ENCODE measurements at regions not wholly inside any gene's neighbourhood (a gene's known extent, or its start where the extent isn't known, plus 50 kb on each side); places are given as distances from the start of the nearest gene placed in this dataset.

DNA sequence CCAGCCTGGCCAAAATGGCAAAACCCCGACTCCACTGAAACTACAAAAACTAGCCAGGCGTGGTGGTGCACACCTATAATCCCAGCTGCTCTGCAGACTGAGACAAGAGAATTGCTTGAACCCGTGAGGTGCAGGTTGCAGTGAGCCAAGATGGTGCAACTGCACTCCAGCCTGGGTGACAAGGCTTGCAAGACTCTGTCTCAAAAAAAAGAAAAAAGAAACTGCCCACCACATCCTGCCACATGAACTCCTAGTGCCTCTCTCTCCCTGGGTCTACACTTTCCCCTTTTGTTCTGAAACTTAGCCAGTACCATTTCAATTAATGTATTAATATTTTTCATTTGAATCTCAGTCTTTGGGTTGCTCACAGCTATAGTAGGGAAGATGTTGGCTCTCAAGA is 192.2 kb upstream of the MME start:
- H2AFZ ChIP-seq (ENCODE audit: low read depth, low read length): no peak overlapping the region
- H3K9ac ChIP-seq (ENCODE audit: low read length): no peak overlapping the region
- no peak overlapping the region for H3K4me3 ChIP-seq (ENCODE audit: low read length)
- H3F3A ChIP-seq (ENCODE audit: insufficient read depth, low read length, poor library complexity, severe bottlenecking): no peaks in the 10 kb centered on the region
- no peaks in the 10 kb centered on the region for H3K36me3 ChIP-seq (ENCODE audit: insufficient read depth, low read length)
- H4K20me1 ChIP-seq (ENCODE audit: insufficient read depth): no peaks in the 10 kb centered on the region
- H3K4me2 ChIP-seq (ENCODE audit: low read length): no peak overlapping the region
- H3K27me3 ChIP-seq (ENCODE audit: insufficient read depth, low read depth, low read length): no peaks in the 10 kb centered on the region
- no peak overlapping the region for H3K27ac ChIP-seq (ENCODE audit: low read length)
- H3K9me3 ChIP-seq (ENCODE audit: low read length): no peaks in the 10 kb centered on the region
- no peaks in the 10 kb centered on the region for H3K9me2 ChIP-seq (ENCODE audit: insufficient read depth, low read length)
- TF ChIP-seq POLR2AphosphoS5 (IDR thresholded peaks at IDR 0.05) (no peak), EP300 (conservative IDR thresholded peaks at IDR 0.05; ENCODE audit: poor library complexity, severe bottlenecking) (no peak), RAD21 (conservative IDR thresholded peaks at IDR 0.05) (no peak), EZH2 (IDR thresholded peaks at IDR 0.05; ENCODE audit: borderline replicate concordance, insufficient read depth, low read length, poor library complexity, severe bottlenecking) (no peak), SMC3 (conservative IDR thresholded peaks at IDR 0.05; ENCODE audit: poor library complexity) (no peak), MXI1 (conservative IDR thresholded peaks at IDR 0.05; ENCODE audit: poor library complexity, severe bottlenecking) (no peak), TAF1 (IDR thresholded peaks at IDR 0.05; ENCODE audit: low read depth) (no peak)
- TF ChIP-seq, protein P1, sequence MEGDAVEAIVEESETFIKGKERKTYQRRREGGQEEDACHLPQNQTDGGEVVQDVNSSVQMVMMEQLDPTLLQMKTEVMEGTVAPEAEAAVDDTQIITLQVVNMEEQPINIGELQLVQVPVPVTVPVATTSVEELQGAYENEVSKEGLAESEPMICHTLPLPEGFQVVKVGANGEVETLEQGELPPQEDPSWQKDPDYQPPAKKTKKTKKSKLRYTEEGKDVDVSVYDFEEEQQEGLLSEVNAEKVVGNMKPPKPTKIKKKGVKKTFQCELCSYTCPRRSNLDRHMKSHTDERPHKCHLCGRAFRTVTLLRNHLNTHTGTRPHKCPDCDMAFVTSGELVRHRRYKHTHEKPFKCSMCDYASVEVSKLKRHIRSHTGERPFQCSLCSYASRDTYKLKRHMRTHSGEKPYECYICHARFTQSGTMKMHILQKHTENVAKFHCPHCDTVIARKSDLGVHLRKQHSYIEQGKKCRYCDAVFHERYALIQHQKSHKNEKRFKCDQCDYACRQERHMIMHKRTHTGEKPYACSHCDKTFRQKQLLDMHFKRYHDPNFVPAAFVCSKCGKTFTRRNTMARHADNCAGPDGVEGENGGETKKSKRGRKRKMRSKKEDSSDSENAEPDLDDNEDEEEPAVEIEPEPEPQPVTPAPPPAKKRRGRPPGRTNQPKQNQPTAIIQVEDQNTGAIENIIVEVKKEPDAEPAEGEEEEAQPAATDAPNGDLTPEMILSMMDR (IDR thresholded peaks at IDR 0.05; ENCODE audit: poor library complexity, severe bottlenecking): no peak
- TF ChIP-seq, protein P2, sequence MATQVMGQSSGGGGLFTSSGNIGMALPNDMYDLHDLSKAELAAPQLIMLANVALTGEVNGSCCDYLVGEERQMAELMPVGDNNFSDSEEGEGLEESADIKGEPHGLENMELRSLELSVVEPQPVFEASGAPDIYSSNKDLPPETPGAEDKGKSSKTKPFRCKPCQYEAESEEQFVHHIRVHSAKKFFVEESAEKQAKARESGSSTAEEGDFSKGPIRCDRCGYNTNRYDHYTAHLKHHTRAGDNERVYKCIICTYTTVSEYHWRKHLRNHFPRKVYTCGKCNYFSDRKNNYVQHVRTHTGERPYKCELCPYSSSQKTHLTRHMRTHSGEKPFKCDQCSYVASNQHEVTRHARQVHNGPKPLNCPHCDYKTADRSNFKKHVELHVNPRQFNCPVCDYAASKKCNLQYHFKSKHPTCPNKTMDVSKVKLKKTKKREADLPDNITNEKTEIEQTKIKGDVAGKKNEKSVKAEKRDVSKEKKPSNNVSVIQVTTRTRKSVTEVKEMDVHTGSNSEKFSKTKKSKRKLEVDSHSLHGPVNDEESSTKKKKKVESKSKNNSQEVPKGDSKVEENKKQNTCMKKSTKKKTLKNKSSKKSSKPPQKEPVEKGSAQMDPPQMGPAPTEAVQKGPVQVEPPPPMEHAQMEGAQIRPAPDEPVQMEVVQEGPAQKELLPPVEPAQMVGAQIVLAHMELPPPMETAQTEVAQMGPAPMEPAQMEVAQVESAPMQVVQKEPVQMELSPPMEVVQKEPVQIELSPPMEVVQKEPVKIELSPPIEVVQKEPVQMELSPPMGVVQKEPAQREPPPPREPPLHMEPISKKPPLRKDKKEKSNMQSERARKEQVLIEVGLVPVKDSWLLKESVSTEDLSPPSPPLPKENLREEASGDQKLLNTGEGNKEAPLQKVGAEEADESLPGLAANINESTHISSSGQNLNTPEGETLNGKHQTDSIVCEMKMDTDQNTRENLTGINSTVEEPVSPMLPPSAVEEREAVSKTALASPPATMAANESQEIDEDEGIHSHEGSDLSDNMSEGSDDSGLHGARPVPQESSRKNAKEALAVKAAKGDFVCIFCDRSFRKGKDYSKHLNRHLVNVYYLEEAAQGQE (IDR thresholded peaks at IDR 0.05; ENCODE audit: borderline replicate concordance): no peak
- no peaks in the 10 kb centered on the region for H3K79me2 ChIP-seq (replicated peaks; ENCODE audit: insufficient read depth, low read length)

DNA sequence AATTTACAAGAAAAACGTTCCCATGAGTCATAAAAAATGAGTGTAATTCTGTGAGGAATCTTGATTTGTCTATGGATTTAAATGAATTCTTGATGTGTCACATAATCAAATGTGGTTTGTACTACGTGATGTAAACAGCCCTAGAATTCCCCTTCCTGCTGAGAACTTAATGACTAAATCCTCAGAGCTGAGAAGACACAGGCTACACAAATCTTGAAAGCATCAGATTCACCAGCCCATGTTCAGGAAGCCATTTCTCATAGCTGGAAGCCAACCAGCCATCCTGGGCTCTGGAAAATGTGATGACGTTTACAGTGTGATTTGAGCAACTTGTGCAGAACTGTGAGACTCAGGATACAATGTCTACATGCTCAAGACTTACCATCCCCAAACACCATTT is 193.7 kb upstream of the MME start:
- TF ChIP-seq EP300 (conservative IDR thresholded peaks at IDR 0.05; ENCODE audit: poor library complexity, severe bottlenecking) (no peak), MXI1 (conservative IDR thresholded peaks at IDR 0.05; ENCODE audit: poor library complexity, severe bottlenecking) (no peak), RAD21 (conservative IDR thresholded peaks at IDR 0.05) (no peak), TAF1 (IDR thresholded peaks at IDR 0.05; ENCODE audit: low read depth) (no peak), EZH2 (IDR thresholded peaks at IDR 0.05; ENCODE audit: borderline replicate concordance, insufficient read depth, low read length, poor library complexity, severe bottlenecking) (no peak), SMC3 (conservative IDR thresholded peaks at IDR 0.05; ENCODE audit: poor library complexity) (no peak), POLR2AphosphoS5 (IDR thresholded peaks at IDR 0.05) (no peak)
- TF ChIP-seq, protein P2 (IDR thresholded peaks at IDR 0.05; ENCODE audit: borderline replicate concordance): no peak
- TF ChIP-seq, protein P1 (IDR thresholded peaks at IDR 0.05; ENCODE audit: poor library complexity, severe bottlenecking): no peak
- Histone ChIP-seq H3K4me3 (ENCODE audit: low read length) (no peak overlapping the region), H3F3A (ENCODE audit: insufficient read depth, low read length, poor library complexity, severe bottlenecking) (no peaks in the 10 kb centered on the region), H2AFZ (ENCODE audit: low read depth, low read length) (no peak overlapping the region), H3K9me2 (ENCODE audit: insufficient read depth, low read length) (no peaks in the 10 kb centered on the region), H3K27me3 (ENCODE audit: insufficient read depth, low read depth, low read length) (no peaks in the 10 kb centered on the region), H3K27ac (ENCODE audit: low read length) (no peak overlapping the region), H3K9me3 (ENCODE audit: low read length) (no peaks in the 10 kb centered on the region), H3K79me2 (replicated peaks; ENCODE audit: insufficient read depth, low read length) (no peaks in the 10 kb centered on the region), H3K36me3 (ENCODE audit: insufficient read depth, low read length) (no peaks in the 10 kb centered on the region), H3K4me2 (ENCODE audit: low read length) (no peak overlapping the region), H3K9ac (ENCODE audit: low read length) (no peak overlapping the region), H4K20me1 (ENCODE audit: insufficient read depth) (no peaks in the 10 kb centered on the region)

Measured in neural cell (in vitro differentiated cells).